GM13977 (cell line): ENCODE measurements at regions not wholly inside any gene's neighbourhood (a gene's known extent, or its start where the extent isn't known, plus 50 kb on each side); places are given as distances from the start of the nearest gene placed in this dataset.

Source experiments
- DNase-seq: peaks from one replicate; pipeline ENCODE4 v3.0.0; 2012; ENCODE audit warnings: low spot score
- in situ Hi-C: fragments of 300-500 bp; cut with MboI; formaldehyde crosslinking; loops from one replicate; pipeline ENCODE4 v1.12.0; 2022; ENCODE audit warnings: low sequenced_read_pairs, low pct_unique_long_range_greater_than_20kb, mixed read lengths, inconsistent platforms; ENCODE audit not compliant: unreplicated experiment
- TF ChIP-seq, protein P1 (sequence below): IDR thresholded peaks from 2 replicates; pipeline ENCODE4 v1.5.1; 2012; ENCODE audit warnings: mild to moderate bottlenecking, control low read depth; ENCODE audit not compliant: insufficient read depth; ENCODE audit errors: extremely low read depth, missing control alignments

GRCh38 chr2:242054406-242054805, 184.9 kb downstream of the RTP5 start:
- TF ChIP-seq, protein P1, sequence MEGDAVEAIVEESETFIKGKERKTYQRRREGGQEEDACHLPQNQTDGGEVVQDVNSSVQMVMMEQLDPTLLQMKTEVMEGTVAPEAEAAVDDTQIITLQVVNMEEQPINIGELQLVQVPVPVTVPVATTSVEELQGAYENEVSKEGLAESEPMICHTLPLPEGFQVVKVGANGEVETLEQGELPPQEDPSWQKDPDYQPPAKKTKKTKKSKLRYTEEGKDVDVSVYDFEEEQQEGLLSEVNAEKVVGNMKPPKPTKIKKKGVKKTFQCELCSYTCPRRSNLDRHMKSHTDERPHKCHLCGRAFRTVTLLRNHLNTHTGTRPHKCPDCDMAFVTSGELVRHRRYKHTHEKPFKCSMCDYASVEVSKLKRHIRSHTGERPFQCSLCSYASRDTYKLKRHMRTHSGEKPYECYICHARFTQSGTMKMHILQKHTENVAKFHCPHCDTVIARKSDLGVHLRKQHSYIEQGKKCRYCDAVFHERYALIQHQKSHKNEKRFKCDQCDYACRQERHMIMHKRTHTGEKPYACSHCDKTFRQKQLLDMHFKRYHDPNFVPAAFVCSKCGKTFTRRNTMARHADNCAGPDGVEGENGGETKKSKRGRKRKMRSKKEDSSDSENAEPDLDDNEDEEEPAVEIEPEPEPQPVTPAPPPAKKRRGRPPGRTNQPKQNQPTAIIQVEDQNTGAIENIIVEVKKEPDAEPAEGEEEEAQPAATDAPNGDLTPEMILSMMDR: no peak
- DNase-seq: no peak
- in situ Hi-C loops: no loop called here

GRCh38 chr2:242054881-242055801, 185.6 kb downstream of the RTP5 start:
- no peak for DNase-seq
- in situ Hi-C loops: no loop called here
- TF ChIP-seq, protein P1: no peak

GRCh38 chr2:242056026-242056425, 186.5 kb downstream of the RTP5 start:
- in situ Hi-C loops: no loop called here
- no peak for DNase-seq
- TF ChIP-seq, protein P1: no peak

DNA sequence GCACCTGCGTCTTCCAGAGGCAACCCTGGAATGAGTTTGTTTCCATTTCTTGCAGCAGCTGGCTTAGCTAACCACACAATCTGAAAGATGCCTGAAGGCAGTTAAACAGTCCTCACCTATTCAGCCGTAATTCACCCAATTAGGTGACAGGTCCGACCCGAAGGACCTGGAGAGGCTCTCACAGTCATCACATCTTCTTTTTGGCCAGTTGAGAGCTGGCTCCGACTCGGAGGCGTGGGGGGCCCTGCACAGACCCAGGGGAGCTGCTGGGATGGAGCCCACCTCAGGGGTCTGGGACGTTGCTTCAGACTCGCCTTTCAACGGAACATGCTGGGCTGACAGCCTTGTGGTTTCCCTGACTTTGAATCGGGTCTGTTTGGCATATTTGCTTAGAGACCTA, 187.3 kb downstream of the RTP5 start:
- TF ChIP-seq, protein P1: no peak
- in situ Hi-C loops: no loop called here
- no peak for DNase-seq

GRCh38 chr2:242057379-242058040, 188.0 kb downstream of the RTP5 start:
- TF ChIP-seq, protein P1: no peak
- in situ Hi-C loops: no loop called here
- DNase-seq: no peak

GRCh38 chr2:242058116-242058680, 188.7 kb downstream of the RTP5 start:
- no peak for DNase-seq
- in situ Hi-C loops: no loop called here
- TF ChIP-seq, protein P1: no peak
